HG03045 (cell line): ENCODE measurements at regions not wholly inside any gene's neighbourhood (a gene's known extent, or its start where the extent isn't known, plus 50 kb on each side); places are given as distances from the start of the nearest gene placed in this dataset.
"Not testable (repeated sequence)": the region's sequence is repeated elsewhere in the genome, so short reads cannot be mapped to it uniquely, and the experiment has no call there.

Experiments
- ATAC-seq: cut with Tn5 transposase; IDR thresholded peaks from one replicate; pipeline ENCODE4 v1.9.1; 2021; ENCODE audit warnings: mild to moderate bottlenecking, moderate library complexity; ENCODE audit not compliant: unreplicated experiment

DNA sequence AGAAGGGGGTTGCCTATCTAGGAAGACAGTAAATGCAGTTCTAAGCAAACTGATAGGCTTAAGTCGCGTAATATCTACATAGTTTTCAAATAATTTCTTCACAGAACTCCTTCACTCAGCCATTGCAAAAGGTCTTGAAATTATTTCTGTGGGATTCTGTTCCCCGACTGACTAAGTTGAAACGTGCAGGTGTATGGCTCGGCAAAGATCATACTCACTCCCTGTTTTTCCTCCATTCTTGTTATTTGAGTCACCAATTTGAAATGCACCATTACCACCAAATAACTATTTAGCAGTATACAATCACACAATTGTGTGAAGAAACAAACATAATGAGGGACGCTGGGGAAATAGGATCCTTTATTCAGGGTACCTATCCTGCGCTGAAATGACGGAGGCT is 771.1 kb downstream of the GATA3 start:
- no peak for ATAC-seq

DNA sequence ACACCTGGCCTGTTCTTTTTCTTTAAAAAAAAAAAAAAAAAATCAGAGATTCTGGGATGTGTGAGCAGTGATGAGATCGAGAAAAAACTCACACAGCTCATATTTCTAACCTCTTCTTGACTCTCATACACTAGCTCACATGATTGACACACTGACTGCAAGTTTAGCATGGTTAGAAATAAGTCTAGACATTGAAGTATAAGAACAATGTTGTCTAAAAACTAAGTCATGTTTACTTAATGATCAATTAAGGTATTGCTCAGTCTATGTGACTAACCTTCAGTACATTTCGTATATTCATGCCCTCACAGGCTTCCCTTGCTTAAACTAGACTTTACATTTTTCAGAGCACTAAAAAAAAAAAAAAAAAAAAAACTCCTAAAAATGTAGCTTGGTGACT is 775.1 kb downstream of the GATA3 start:
- ATAC-seq = no peak

DNA sequence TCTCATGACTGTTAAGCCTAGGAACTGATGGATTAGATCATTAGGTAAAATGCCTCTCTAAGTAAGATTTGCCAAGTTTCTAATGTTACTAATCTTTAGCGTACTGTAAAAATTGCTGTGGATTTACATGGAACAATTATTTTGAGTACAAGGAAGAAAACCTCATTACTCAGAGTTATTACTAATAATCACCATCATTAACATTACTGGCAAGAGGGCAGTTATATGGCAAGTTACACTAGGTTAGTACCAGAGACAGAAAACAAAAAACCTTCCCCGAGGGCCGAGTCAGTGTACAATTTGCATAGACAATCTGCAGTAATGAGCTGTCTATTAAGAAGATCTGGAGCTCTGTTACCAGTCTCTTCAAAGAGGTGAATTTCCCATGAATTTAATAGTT is 775.6 kb downstream of the GATA3 start:
- no peak for ATAC-seq

DNA sequence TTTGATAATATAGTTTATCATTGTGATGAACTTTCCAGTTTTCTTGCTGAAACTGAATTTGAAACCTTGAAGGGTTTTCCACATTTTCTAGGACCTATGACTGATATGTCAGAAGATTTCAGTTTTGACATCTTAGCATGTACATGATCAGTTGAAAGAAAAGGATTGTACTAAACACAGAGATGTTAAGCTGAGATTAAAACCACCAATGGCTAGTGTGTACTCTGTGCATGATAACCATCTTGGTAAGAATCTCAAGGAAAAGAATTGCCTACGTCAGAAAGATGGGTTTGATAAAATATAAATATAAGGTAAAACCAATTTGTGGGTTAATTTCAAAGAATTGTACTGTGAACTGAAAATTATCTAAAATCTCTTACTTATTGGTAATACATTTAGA is 776.4 kb downstream of the GATA3 start:
- ATAC-seq = no peak

DNA sequence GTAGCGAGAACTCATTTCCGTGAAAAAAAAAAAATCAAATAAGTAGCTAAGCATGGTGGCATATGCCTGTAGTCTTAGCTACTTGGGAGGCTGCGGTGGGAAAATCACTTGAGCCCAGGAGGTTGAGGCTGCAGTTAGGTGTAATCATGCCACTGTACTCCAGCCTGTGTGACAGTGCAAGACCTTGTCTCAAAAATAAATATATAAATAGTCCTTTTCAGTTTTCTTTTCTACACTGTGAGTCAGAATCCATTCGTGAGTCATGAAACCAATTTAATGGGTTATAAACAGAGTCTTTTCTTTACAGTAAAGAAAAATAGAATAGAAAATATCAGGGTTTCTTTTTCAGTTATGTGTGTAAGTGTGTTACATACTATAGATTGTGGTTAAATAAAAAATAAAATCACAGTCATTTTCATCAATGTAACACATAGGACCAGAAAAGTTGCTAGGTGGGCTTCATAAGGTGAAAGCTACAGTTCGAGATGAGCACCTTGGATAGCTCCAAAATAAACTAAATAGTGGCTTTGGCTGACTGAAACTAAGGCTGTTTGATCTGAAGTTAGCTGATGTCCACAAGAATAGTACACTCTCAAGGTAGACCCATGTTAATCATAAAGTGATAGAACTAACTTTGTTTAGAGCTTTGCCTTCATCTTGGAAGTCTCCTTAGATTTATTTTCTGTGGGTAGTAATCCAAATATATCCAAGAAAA is 781.1 kb downstream of the GATA3 start:
- ATAC-seq = no peak

DNA sequence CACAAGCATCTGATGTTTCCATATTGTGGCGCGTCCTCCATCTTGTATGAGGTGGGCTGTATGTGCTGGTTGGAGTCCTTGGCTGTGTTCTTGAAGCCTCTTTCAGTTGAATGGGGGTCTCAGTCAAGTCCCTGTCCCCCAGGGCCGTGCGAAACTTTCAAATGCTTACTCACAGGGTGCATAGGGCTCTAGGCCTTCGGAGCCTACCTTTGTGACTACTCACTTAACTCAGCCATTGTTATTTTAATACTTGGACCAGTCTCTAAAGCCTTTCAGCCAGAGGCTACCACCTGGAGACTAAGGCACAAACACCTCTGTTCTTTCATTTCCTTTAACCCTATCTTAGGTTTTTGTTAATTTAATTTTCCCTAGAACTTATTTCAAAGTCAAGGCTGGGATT is 785.9 kb downstream of the GATA3 start:
- no peak for ATAC-seq

DNA sequence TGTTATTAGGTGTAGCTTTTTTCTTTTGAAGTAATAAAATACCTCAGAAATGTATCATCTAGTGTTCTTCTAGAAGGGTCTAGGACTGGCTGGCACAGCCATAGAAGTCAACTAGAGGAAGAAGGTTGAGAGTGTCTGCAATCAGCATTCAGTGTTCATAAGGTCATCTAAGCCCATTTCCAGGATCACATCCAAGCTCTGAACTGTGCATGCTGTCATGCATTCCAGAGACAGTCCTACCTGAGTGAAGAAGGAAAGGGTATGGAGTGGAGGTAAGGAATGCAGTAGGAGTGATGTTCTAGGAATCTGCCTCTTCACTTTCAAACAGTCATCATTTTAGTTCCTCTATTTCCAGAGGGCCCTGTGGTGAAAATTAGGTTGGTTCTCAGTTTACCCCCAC is 789.7 kb downstream of the GATA3 start:
- ATAC-seq = no peak

DNA sequence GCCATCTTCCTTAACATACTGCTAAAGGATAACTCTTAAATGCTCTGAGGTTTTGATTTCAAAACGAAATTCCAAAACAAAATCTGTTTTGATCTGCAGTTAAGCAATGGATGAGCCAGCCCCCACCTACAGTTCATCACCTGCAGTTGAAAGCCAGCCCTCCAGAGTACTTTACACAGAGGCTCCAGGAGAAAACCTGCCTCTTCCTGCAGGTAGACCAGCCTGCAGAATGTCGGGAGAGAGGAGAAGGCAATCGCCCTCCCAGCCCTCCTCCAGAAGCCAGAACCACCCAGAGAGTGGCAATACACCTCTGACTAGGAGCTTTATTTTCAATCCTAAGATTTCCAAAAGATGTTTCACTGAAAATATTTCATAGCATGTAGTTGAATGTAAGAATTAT is 798.1 kb downstream of the GATA3 start:
- no peak for ATAC-seq

DNA sequence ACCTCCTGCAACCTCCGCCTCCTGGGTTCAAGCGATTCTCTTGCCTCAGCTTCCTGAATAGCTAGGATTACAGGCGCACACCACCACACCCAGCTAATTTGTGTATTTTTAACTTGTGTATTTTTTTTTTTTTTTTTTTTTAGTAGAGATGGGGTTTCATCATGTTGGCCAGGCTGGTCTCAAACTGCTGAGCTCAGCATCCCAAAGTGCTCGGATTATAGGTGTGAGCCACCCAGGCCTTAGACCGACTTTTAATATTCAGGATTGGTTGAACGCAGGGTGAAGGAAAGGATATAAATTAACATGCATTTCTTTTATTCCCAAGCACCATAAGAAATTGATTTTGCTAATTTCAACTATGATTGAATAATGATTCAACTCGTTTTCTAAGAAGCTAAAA is 798.6 kb downstream of the GATA3 start:
- no peak for ATAC-seq

DNA sequence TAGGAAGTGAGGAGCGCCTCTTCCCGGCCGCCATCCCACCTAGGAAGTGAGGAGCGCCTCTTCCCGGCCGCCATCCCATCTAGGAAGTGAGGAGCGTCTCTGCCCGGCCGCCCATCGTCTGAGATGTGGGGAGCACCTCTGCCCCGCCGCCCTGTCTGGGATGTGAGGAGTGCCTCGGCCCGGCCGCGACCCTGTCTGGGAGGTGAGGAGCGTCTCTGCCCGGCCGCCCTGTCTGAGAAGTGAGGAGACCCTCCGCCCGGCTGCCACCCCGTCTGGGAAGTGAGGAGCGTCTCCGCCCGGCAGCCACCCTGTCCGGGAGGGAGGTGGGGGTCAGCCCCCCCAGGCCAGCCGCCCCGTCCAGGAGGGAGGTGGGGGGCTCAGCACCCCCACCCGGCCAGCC is 814.4 kb downstream of the GATA3 start:
- ATAC-seq = not testable (repeated sequence)

DNA sequence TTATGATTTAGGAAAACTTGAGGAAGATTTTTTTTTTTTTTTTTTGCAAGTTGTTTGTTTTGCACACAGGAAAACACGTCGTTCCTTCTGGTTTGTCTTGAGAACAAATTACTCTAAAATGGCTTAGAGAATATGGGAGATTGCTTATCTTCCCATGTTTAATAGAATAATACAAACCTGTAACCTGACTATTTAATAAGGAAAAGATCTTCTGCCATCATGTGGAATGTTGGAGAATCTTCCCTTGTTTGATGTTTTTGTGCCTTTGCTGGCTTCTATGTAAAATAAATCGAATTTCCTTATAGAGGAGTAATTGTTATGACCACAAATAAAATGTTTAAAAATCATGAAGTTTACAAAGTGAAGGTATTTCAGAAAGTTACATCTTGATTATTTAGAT is 818.8 kb downstream of the GATA3 start:
- no peak for ATAC-seq

DNA sequence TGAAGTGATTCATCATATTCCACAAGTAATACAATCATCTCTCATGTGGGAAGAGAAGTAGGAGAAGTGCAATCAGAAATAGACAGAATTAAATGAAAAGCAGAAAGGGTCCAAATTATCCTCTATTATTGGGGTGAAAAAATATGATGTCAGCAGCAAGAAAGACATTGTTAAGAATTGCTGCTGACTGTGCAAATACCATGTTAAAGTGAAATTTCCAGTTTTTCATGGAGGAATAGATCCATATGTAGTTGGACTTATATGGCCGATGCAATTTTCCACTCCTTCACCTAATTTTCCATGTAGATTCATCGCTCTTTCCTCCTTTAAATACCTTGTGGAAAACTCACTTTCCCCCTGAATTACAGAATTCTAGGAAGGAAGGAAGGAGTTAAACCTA is 819.8 kb downstream of the GATA3 start:
- ATAC-seq = no peak

DNA sequence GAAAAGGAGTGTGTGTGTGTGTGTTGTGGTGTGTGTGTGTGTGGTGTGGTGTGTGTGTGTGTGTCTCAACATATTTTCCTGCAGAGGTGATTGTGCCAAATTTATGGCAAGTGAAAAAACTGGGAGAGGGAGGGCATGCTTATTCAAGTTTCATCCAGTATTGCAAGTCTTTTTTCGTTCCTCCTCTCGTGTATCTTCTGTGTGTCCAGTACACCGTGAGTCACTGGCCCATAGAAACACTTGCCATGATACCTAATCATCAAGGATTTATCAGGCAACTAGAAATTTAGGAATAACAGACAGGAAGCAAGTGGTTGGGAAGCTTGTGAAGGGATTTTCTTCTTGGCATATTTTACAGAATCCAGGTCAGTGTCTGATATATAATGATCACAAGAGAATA is 820.5 kb downstream of the GATA3 start:
- no peak for ATAC-seq

DNA sequence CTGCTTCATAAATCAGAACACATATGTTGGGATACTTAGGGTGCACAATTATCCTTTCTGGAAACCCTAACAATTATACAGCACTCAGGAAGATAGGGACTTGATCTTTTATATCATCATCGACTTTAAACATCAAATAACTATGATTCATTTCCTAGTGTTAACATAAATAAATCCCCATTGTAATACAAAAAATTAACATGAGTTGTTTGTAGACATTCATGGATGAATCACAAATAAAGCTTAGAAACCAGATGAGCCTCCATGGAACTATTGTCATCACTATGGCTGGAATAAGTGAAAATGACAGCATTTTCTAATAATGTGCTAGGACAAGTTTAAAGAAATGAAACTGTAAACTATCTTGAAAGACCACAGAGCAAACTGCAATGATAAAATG is 821.7 kb downstream of the GATA3 start:
- ATAC-seq = no peak

DNA sequence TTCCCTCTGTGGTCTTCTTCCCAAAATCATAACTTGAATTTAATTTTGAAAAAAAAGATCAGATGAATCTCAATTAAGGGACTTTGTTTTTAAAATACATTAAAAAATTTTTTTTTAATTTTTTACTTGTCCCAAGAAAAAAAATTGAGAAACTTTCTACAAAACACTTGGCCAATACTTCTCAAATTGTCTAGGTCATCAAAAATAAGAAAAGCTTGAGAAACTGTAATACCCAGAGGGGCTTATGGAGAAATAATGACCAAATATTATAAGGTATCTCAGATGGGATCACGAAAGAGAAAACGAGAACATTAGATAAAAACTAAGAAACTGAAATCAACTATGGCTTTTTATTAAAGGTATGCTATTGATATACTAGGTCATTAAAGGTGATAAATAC is 835.0 kb downstream of the GATA3 start:
- no peak for ATAC-seq

DNA sequence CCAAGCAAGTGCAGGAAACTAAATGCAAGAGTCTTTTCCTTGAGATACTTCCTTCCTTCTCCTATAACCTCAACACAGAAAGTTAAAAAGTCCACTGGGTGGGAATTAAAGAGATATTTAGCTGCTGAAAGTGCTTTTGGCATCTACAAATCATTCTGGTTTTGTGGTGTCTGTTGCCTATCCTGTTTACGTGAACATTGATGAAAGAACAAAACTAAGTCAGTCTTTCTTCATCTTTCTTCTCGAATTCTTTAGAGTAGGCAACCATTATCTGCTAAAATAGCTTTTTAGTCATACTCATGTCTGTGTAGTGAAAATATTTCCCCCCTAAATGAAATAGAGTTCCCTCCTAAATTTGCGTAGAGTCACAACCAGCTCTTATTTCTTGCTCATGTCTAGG is 838.6 kb downstream of the GATA3 start:
- no peak for ATAC-seq

DNA sequence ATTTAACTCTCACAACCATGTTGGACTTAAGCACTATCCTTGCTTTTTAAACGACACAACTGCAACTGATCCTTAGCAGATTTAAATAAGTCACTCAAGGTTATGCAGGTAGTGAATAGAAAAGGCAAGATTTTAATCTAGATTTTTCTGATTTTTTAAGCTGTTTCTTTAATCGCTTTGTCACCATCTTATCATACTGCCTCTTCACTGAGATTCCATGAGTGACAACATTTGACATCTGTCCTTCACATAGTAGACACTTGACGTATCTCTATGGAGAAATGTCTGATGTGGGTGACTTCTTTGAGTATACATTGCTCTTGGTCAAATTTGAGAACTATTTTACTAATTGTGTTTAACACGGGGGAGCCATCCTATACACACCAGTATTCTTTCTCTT is 839.7 kb downstream of the GATA3 start:
- no peak for ATAC-seq

DNA sequence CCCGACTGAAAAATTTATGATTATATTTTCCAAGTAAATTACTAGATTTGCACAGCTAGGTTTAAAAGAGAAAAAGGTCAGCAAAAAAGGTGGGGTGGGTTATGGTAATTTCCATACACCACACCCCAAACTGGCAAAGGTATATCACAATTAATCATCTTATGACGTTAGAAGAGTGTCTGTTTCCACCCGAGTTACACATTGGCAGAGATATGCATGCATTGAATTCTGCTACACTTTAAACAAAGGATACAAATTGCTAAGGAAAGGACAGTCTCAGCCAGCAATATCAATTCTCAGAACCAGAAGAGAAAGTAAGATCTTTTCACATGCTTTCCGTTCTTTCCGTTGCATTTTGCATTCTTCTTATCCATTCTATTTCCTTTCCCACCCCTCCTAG is 843.3 kb downstream of the GATA3 start:
- no peak for ATAC-seq

DNA sequence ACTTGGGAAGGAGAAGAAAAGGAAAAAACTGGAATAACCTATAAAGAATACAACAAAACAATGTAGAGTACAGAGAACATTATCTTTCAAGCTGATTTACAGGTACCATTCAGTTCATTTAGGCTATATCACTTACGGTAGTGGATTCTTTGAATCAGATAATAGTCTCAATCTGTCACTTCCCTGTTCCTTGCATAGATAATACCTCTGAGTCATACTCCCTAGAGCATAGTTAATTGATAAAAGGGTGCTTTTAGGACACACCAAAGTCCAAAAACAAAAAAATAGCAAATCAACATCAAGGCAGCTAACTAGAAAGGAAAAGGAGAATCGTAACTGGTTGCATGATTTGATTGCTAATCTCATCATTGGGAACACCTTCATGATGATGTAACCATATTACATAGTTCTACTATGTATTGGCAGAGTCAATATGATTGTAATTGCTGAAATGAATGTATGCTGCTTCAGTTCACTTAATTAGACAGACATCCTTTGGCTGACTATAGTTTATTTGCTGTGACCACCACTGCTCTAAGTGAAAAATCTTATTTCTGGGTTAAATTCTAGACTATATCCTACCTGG is 844.4 kb downstream of the GATA3 start:
- no peak for ATAC-seq

DNA sequence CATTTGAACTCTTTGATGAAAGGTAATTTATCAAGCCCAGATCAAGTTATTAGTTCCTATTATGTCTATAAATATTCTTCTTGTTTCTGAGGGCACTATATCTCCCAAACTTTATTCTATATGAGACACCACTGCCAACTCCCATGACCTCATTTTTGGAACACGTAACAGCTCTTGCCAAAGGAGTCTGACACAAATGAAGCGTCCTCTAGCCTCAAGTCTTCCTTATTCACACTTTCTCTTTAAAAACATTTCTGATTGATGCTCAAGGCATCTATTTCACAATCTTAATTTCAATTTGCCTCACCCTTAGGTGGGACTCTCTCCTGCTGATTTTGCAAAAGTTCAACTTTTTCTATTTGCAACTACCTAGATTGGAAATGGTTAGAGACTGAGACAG is 848.4 kb downstream of the GATA3 start:
- ATAC-seq = no peak

DNA sequence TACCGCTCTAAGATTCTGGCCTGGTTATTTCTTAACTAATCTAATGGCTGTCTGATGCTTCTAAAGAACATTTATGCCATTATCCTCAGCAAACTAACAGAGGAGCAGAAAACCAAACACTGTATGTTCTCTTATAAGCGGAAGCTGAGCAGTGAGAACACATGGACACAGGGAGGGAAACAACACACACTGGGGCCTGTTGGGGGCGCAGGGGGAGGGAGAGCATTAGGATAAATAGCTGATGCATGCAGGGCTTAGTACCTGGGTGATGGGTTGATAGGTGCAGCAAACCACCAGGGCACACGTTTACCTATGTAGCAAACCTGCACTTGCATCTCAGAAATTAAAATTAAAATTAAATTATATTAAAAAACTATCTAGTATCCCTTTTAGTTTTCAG is 853.5 kb downstream of the GATA3 start:
- no peak for ATAC-seq

DNA sequence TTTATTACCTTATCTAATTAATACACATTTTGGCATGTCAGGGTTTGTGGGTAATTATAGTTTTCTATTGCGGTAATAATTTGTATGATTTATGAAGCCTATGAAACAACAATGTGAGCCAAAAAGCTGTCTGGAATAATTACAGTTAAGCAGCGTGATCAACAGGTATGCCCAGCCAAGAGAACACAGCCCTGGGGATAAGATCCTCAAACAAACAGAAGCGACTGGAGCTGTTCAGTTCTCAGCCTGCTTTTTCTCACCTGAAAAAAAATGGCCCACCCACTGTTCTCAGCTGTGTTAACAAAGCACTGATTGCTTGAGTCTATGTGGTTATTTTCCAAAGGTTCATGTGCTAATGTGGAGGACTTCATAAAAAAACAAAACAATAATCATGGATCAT is 855.8 kb downstream of the GATA3 start:
- ATAC-seq = no peak

DNA sequence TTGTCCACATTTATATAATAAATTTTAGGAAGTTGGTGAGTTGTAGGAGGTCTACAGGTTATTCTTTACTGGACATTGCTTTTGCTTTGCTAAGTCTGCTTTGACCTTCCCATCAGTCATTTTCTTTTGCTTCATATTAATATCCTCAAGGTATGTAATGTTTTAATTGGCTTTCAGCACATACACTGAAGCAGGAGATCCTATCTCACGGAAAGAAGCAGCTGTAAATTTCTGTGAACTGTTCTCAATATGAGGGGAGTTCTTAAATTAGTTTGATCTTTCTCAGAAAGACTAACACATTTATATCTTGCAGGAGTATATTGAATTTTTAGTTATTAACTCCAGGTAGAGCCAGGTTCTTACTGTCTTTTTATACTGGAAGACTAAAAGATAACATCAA is 856.5 kb downstream of the GATA3 start:
- no peak for ATAC-seq
